ENCODE measurements at regions not wholly inside any gene's neighbourhood (a gene's known extent, or its start where the extent isn't known, plus 50 kb on each side); places are given as distances from the start of the nearest gene placed in this dataset.
"Not testable (repeated sequence)": the region's sequence is repeated elsewhere in the genome, so short reads cannot be mapped to it uniquely, and the experiment has no call there.

DNA sequence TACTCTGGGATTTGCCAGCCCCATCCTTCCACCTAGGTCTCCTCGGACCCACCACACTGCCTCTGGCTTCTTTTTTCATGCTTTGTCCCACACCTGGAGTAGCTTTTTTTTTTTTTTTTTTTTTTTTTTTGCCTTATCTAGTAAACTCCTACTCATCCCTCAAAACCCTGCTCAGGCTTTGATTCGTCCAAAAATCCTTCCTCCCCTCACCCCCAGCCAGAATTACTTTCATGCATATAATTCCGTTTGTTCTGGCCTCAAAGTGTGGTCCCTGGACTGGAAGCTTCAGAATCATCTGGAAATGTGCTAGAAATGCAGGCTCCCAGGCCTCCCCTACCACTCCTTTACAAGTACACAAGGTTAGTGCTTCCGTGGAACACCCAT, 320.1 kb downstream of the PTTG2 start:
- no peak for DNase-seq

DNA sequence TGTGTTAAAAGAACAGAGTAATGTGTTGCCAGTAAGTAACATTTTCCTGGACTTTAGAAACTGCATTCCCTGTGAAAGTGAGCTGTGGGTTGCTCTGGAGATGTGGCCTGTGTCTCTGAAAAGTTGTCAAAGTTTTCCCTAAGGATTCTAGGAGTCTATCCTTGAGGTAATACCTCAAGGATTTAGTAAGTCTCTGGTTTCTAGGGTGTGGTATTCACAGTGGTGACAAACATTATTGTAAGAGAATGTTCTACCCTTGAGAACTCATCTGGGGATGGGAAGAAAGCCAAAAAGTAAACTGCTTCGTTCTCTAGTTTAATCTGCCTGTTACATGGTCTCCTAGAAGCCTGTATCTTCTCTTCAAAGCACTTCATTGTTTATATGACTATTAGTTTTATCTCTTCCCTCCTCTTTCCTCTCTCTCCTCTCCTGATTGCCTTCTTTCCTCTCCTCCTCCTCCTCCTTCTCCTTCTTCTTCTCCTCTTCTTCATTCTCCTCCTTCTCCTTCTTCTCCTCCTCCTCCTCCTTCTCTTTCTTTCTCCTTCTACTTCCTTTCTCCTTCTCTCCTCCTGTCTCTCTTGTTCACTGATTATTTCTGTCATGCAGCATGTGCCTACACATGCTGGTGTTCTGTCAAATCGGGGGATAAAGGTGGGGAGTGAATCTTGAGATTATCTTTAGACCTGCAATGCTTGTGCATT, 321.3 kb downstream of the PTTG2 start:
- DNase-seq = no peak

DNA sequence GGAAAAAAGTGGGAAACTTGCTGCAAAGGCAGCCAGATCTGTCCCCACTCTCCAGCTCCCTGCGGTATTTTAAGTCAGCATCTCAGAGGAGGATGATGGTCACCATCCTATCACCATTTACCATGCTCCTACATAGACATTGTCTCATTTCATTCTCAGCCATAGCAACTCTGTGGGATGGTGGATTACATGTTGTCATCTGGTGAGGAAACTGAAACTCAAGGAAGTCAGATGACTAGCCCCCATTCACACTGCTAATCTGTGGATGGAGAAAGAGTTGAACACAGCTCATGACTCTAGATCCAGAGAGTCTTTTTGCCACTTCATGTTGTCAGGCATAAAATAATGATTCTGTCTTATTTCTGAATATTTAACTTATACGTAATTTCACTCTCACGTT, 323.5 kb downstream of the PTTG2 start:
- DNase-seq = no peak

DNA sequence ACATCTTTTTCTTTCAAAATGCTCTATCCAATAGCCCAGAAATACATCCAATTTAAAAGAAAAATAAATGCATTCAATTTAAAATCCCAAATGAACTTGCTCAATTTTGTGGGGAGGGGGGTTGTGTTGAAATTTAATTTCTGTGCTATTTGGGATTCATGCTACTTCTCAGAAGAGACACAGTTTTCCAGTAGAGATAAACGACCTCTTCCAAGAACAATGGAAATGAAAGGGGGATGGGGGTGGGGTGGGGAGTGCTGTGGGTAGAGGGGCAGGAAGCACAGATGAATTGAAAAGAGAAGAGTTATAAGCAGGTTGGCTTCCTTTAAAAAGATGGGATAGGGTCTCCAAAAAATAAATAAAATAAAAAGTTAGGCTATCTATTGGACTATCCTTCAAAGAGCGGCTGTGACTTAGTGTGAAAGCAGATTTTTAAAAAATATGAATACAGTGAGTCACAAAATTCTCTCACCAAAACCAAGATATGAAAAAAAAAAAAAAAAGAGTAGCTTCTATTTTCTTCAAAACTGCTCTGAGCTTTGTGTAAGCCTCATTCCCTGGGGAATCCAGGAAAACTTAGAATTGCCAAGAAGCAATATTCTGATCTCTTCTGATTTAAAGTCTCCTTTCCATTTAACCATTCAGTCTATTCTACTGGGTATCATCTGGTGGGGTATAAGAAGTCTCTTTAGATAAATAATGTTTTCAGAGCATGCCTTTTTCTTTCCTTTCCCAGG, 324.3 kb downstream of the PTTG2 start:
- DNase-seq = no peak

DNA sequence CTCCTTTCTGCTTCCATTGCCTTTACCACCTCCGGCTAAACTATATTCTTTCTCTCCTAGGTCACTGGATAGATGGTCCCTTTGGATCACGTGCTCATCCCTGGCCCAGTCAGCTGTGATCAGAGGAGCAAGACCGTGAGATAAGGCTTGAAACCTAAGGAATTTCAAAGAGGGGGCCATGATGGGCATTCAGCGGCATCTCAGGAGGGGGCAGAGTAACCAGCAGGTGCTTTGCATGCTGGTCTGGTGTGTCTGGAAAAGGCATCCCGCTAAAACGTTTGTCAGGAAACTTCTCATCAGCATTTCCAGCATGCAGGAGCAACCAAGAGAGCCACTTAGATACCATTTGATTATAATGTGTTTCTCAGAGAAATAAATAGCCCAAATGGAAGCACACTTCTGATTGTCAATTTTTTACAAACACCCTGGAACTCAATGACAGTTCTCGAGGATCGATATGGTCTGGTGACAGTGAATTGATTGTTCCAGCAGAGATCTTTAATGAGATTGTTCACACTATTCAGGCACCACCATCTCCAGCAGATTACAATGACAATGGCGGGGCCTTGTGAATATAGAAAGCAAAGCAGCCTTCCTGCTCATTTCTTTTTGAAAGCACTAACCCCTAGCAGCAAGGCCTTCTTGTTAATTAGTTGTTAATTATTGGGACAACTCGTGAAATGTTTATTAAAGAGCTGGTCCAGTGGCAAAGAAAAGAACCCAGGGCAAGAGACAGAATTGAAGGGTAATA, 327.1 kb downstream of the PTTG2 start:
- no peak for DNase-seq

DNA sequence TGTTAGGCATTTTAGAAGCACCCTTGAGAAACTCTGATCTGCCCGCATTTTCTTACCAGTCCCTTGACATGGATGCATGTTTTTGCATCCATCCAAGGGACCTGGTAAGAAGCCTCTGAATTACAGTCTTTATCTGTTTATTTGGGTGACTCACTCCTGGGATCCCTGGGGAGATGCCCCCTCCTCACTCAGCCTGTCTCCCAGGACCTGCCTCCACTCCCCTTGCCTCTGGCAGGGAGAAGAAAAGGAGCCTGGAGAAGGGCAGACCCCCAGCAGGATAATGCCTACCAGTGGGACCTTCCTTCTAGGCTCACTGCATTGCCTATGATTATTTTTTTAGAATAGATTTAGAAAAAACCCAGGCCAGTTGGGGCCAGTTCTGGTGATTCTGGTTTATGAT, 329.4 kb downstream of the PTTG2 start:
- DNase-seq = no peak

DNA sequence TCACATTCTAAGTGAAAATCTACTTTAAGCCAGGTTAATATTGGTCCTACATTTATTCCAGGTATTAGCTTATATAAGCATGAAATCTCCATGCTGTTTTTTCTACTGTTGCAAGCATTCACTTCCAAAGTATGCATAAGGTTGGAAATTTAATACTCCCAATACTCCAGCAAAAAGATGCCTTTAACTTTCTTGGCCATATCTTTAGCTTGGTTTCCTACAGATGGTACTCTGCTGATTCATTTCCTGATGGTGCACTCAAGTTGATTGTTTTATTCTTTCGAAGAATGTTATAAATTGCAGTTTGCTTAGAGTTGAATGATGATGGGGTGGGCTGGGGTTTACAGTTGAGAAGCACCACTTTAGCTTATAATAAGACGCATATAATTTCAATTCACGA, 330.2 kb downstream of the PTTG2 start:
- no peak for DNase-seq

DNA sequence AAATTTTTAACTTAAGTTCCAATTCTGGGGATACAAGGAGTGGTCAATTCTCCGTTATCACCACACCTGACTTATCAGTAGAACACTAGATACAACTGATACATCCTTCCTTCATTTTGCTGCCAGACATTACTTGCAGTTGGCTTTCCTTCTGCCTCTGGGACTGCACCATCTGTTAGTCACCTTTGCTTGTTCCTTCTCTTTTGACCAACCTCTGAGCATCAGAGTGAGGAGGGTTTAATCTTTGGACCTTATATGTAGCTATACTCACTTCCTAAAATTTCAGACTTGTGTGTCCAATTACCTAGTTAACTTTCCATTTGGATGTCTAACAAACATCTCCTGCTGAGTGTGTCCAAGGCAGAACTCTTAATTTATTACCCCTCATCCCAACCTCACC, 330.7 kb downstream of the PTTG2 start:
- no peak for DNase-seq

DNA sequence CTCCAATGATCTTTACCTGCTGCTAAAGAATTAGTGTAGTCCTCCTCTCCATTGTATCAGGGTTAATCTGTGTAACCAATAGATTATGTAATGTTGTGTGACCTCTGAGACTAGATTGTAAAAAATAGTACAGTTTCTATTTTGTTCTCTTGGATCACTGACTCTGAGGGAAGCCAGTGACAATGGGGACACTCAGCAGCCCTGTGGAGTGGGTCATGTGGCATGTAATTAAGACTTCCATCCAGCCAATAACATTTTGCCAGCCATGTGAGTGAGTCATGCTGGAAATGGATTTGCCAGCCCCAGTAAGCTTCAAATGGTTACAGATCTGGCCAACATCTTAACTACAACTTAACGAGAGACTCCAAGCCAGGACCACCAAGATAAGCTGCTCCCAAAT, 332.3 kb downstream of the PTTG2 start:
- no peak for DNase-seq

DNA sequence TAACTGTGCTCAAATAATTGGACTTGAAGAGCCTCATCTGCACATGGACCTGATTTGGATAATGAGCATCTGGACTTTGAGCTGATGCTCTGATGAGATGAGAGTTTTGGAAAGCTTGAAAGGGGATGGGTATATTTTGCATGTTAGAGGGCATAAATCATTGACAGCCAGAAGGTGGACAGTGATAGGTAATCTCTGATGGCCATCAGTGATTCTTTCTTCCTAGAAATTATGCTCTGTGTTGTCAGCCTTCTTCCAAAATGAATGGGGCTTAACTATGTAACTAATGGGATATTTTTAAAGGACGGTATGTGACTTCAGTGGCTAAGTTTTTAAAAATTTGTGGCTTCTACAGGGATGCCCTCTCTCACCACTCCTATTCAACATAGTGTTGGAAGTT, 334.0 kb downstream of the PTTG2 start:
- DNase-seq = no peak

DNA sequence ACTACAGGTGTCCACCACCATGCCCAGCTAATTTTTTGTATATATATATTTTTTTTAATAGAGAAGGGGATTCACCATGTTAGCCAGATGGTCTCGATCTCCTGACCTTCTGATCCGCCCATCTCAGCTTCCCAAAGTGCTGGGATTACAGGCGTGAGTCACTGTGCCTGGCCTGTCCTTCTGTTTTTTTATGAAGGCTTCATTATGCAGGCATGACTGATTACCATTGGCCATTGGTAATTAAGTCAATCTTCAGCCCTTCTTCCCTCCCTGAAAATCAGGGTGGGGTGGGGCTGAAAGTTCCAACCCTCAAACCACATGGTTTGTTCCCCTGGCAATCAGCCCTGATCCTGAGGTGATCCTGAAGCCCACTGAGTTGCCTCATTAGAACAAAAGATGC, 336.9 kb downstream of the PTTG2 start:
- DNase-seq = no peak

DNA sequence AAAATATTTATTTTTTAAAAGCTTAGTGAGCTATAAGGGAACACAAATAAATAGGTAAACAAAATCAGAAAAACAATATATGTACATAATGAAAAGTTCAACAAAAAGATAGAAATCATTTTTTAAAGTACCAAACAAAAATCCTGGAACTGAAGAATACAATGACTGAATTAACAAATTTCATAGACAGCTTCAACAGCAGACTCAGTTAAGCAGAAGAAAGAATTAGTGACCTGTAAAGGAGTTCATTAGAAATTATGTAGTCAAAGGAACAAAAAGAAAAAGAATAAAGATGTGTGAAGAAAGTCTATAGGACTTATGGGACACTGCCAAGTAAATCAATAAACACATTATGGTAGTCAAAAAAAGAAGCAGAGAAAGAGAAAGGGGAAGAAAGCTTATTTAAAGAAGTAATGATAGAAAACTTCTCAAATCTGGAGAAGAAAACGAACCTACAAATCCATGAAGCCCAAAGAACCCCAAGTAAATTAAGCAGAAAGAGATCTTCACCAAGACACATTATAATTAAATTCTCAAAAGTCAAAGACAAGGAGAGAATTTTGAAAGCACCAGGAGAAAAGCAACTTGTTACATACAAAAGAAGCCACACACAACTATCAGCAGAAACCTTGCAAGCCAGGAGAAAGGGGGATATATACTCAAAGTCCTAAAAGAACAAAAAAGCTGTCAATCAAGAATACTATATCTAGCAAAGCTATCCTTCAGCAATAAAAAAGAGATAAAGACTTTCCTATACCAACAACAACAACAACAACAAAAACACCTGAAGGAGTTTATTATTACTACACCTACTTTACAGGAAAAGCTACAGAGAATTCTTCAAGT, 338.9 kb downstream of the PTTG2 start:
- no peak for DNase-seq

DNA sequence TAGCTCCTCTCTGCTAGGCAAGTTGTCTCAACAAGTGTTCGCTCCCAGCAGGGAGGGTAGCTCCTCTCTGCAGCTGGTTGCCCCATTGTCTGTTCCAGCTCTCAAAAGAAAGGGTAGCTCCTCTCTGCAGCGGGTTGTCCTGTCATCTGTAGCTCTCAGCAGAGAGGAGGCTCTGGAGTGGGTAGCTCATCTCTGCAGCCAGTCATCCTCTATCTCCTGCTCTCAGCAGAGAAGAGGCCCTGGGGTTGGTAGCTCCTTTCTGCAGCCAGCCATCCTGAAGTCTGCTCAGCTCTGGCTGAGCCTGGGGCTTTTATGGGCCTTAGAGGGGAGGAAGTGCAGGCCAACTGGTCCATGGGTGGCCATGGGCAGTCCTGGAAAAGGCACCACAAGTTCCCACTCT, 342.7 kb downstream of the PTTG2 start:
- DNase-seq = no peak

DNA sequence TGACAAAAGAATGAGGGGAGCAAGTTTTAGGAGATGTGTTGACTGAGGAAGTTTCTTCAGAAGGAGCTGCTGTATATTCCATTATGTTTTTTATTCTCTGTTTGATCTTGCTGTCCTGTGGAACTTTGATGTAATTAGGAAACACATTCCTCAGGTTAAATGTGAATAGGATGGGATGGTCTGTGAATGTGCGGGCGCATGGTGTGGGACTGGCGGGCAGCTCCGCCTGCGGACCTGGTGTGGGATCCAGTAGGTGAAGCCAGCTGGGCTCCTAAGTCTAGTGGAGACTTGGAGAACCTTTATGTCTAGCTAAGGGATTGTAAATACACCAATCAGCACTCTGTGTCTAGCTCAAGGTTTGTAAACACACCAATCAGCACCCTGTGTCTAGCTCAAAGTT, 344.3 kb downstream of the PTTG2 start:
- not testable (repeated sequence) for DNase-seq

DNA sequence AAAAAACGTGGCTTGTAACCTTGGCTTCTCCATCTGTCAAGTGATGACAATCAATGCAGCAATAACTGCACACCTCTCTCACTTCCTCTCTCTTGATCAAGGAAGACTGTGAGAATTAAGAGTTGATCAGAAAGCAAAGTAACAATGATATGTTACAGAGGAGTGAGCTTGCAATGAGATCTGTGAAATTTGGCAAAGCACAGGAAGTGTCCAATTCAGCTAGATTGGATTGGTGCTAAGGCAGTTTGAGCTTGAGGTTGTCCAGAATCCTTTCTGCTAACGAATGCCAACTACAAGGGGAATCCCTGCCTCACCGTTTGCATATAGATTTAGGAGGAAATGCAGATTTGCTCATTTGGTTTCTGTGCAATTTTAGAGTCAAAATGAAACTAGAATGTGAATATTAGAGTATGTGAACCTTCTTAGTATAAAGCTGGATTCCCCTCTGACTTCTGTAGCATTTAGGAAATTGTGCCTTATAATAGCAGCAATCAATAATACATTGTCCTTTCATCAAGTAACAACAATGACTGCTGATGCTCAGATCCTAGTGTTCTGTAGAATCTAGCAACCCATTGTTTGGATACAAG, 346.4 kb downstream of the PTTG2 start:
- DNase-seq = no peak

DNA sequence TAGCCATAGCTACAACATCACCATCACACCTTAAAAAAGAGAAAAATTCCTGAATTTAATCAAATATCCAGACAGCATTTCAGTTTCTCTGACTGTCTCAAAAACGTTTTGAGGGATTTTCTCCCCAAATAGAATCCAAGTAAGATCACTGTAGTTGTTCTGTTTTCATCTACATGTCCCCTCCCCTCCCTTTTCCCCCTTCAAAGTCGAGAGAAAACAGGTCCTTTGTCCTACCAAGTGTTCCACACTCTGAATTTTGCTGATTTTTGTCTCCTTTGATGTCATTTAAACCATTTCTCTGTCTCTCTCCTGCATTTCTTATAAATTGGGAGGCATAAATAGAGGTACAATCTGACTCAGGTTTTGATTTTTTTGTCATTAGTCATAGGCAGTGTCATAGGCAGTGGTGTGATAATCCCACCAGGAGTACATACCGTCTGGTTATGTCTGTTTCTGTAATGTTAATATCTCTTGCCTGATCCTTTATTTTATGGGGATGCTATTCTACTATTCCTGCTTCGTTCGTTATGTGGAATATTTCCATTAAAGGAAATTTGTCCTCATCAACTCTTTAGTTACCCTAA, 348.6 kb downstream of the PTTG2 start:
- DNase-seq = no peak

DNA sequence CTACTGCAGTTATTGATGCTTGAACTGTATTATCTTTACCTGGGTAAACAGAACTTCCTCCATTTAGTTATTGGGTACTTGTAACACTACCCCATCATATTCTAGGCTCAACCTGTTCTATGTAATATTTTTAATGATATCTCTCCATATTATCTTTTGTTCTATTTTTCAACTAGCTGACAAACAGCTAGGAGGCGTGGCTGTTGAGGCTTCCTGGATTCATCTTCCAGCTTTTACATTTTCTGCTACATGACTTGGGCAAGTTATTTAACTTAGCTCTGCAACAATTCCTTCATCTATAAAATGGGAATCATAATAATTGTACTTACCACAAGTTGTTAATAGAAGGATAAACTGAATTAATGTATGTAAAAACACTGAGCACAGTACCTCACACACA, 349.3 kb downstream of the PTTG2 start:
- no peak for DNase-seq

DNA sequence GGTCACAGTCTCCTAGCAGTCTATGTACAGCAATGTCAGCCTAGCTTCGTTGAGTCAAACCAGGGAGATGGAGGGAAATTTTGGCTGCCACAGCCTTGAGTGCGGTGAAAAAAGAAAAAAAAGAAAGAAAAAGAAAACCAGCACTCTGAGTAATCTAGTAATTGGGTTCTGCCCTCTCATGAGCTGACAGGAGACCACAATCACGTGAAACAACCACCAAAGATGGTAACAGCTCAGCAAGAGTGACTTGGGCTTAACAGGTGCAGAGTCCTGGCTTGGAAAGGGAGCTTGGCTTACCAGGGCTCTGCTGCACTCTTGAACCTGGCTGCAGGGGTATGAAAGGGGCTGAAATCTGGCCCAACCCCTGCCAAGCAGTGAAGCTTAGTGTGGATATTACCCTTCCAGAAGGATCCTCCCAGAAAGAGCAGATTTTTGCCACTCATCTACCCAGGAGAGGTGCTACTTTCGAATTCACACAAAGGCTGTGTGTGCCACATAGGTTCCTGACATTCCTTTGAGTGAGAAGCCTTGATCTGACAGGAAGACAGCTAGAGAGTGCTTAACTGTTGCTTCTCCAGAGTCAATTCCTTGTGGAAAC, 350.3 kb downstream of the PTTG2 start:
- no peak for DNase-seq

DNA sequence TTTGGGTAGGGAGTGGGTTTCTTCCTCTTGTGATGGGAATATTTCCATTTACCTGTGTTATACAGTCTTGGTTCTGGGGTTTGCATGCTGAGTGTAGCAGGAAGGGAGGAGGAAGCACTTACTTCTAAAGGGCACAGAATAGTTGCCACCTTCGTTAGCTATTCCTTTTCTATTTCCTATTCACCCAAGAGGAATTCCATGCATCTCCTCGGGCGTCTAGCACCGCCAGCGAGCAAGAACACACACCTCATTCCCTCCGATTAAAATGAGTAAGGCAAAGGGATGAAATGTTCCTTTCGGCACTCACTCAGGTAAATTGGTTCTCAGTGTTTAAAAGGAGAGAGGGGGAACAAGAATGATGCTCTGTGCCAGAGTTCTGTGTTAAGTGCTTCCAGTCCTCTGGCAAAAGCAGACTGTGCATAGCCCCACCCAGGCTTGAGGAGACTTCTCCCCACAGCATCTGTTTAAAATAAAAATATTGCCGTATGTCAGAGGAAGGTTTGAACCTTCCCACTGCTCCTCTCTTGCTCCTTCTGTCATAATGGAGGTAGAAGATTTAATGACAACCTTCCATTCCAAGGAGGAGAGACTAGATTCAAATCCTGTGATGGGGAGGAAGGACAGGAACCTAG, 351.4 kb downstream of the PTTG2 start:
- DNase-seq = no peak

DNA sequence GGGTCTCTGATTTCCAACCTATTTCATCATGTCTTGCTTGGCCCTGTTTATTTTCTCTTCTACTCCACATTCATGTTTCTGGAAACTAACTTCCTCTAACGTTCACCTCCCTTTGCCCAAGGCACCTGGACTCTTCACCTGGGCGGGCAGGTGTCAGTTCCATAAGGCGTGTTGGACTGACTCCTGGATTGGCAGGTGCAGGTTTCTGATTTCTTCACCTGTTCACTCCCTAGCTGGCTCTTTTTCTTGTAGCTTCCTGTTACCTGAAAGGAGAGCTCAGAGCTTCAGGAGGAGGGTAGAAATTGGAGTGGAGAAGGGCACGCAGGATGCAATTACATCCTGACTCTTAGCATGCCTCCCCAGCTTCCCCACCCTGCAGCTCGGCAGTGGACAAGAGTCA, 350.8 kb upstream of the KLF3 start:
- peak; percentile 51 for DNase-seq

DNA sequence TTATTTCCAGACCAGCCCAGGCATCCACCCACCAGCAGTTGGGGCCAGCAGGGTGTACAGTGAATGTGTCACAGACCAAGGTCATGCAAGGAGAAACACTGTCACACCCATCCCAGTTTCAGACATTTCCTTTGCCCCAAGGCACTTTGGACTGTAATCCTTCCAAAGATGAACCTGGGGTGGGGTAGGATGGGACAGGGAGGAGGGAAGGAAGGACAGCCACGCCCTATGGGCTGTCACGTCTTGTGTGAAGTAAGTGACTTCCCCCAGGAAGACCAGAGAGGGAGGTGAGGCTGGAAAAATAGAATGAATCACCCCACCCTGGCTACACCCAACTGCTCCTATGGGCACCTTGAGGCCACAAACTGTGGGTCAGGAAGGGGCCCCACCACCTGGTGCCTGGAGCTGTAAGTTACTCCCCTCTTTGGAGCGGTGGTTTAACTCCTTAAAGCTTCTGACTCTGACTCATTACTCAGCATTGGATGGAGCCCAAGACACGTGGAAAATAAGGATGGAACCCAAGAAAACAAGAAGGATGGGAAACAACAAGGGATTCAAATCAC, 349.9 kb upstream of the KLF3 start:
- DNase-seq = no peak
